CD4-positive, alpha-beta T cell treated with Interleukin-6 at 100 ng/mL for 8 hours (primary cell): ENCODE measurements at regions not wholly inside any gene's neighbourhood (a gene's known extent, or its start where the extent isn't known, plus 50 kb on each side); places are given as distances from the start of the nearest gene placed in this dataset.

Experiments
- DNase-seq: peaks from one replicate; pipeline ENCODE4 v3.0.0-alpha.2; 2020; ENCODE audit warnings: mixed read lengths, low spot score

DNA sequence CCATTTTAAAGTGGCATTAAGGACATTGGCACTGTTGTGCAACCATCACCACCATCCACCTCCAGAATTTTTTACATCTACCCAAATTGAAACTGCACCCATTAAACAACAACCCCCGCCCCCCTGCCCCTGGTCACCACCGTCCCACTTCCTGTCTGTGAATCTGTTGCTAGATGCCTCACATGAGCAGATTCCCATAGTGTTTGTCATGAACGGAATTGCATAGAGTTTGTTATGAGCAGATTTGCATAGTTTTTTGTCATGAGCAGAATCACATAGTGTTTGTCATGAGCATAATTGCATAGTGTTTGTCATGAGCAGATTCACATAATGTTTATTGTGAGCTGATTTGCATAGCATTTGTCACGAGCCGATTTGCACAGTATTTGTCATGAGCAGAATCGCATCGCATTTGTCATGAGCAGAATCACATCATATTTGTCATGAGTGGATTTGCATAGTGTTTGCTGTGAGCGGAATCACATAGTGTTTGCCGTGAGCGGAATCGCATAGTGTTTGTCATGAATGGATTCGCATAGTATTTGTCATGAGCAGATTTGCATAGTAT, 54.0 kb upstream of the GTF3A start:
- no peak for DNase-seq

DNA sequence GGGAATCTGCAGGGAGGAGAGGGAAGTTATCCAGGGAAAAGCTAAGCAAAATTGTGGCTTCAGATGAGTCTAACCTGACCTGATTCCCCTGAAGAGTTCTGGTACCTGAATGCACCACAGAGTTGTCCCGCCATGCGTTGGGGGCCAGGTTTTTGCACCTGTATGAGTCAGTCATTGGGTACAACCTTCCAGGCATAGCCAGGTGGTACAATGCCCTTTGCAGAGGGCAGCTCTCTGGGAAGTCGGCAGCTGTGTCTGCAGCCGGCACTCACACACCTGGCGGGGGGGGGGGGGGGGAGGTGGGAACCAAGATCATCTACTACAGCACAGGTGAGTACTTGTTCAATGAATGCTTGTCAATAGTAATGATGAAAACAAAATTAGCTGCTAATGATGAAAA, 52.5 kb upstream of the GTF3A start:
- DNase-seq, result no peak

DNA sequence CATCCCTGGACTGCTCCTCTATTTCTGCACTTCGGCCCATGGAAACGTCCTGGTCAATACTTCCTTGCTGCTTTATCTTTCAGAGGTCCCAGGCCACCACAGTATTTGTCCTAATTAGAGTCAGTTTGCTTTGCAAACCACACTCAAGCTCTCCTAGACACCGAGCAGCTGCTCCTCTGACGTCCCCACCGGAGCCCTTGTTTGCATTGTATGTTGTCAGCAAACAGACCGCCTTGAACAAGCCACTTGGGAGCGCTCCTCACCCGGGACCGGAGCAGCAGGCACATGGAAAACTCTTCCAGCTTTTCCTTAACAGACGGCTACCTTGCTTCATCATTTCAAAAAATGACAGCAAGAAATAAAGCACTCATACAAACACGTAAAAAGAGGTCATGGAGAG, 51.5 kb upstream of the GTF3A start:
- DNase-seq, result no peak

- DNase-seq, result no peak
These were observed 50.2 kb upstream of the GTF3A start for GRCh38 chr13:27374126-27374613.
